Psoas muscle (tissue), 7 donors: ENCODE measurements at regions not wholly inside any gene's neighbourhood (a gene's known extent, or its start where the extent isn't known, plus 50 kb on each side); places are given as distances from the start of the nearest gene placed in this dataset.

ENCODE experiments used
- ATAC-seq, 4 donors: fragments of 200-7000 bp; cut with Tn5 transposase; one replicate each; pipeline ENCODE4 v1.9.1; 2020; ENCODE audit warnings: moderate library complexity in 3 of 4, mild to moderate bottlenecking in 2 of 4
- DNase-seq, 2 donors: peaks; one replicate each; pipeline ENCODE4 v3.0.0-alpha.2; 2020
- H3K27ac ChIP-seq: fragments of 200-600 bp; one replicate; pipeline ENCODE4 v1.8.0; 2022
- H3K27me3 ChIP-seq, 3 donors: fragments of 200-600 bp in 1 of 3; one replicate each; pipeline versions ENCODE4 v1.6.1 to v1.8.0; 2013 to 2022; ENCODE audit warnings: low read length in 2 of 3, mild to moderate bottlenecking in 2 of 3, moderate library complexity in 1 of 3; ENCODE audit not compliant: insufficient read depth in 3 of 3
- H3K36me3 ChIP-seq, 2 donors: fragments of 200-600 bp in 1 of 2; one replicate each; pipeline versions ENCODE4 v1.6.1 to v1.8.0; 2013 to 2022; ENCODE audit warnings: low read depth in 1 of 2, mild to moderate bottlenecking in 1 of 2, moderate library complexity in 1 of 2; ENCODE audit not compliant: insufficient read depth in 1 of 2
- H3K4me1 ChIP-seq: fragments of 200-600 bp; one replicate; pipeline ENCODE4 v1.8.0; 2022
- H3K4me3 ChIP-seq: fragments of 200-600 bp; one replicate; pipeline ENCODE4 v1.8.0; 2022; ENCODE audit warnings: mild to moderate bottlenecking
- H3K9me3 ChIP-seq: fragments of 200-600 bp; one replicate; pipeline ENCODE4 v1.8.0; 2022
- WGBS, 3 donors: extraction: QIAGEN DNeasy Blood & Tissue Kit; methylation state at CpG; one replicate each; pipeline versions ENCODE4 v1.1.6 to v1.1.7; 2013; 5-methylcytosine and 5-hydroxymethylcytosine counted together
- intact Hi-C, 2 donors: fragments of 100-400 bp; cut with DNase I; formaldehyde crosslinking; loops; one replicate each; pipeline versions ENCODE4 v1.11.0 to v1.14.2; 2022
- TF ChIP-seq, protein P1 (sequence below): fragments of 200-600 bp; IDR thresholded peaks from one replicate; pipeline ENCODE4 v1.8.0; 2022; ENCODE audit warnings: antibody characterized with exemption
- donor health status: healthy with polysubstance abuse.
- donor health status: DM: no; HTN: no; CAD: no; lungs with moderate emphysema.
- donor health status: Bipolar disorder and iron deficiency.
- donor health status: healthy.
- donor health status: DM: yes; HTN: yes; CAD: no.
- donor health status: DM: no; HTN: no; CAD: no.
- donor health status: DM: yes; HTN: yes; CAD: no.

DNA sequence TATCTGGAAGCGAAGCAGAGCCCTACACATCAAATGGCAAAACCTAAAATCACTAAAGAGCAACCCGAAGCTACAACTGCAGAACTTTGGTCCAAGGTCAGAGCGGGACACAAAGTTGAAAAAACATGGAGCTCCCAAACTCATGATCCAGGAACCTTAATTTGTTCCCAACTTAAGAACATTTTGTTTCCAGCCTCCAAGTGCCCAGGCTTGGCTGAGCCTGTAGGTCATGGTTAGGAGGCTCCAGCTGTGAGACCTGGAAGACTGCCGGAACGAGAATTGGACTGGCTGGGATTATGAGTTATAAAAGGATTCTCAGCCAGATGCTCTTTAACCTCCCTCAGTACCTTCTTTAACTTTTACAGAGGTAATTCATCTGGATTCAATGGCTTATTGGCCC, 349.1 kb upstream of the DDX53 start:
- Histone ChIP-seq H3K36me3 (no peaks in the 10 kb centered on the region), H3K27ac (no peak overlapping the region), H3K4me1 (no peaks in the 10 kb centered on the region), H3K4me3 (no peak overlapping the region), H3K9me3 (no peaks in the 10 kb centered on the region), H3K27me3 (no peaks in the 10 kb centered on the region)
- intact Hi-C loops, result no loop called here
- TF ChIP-seq, protein P1, sequence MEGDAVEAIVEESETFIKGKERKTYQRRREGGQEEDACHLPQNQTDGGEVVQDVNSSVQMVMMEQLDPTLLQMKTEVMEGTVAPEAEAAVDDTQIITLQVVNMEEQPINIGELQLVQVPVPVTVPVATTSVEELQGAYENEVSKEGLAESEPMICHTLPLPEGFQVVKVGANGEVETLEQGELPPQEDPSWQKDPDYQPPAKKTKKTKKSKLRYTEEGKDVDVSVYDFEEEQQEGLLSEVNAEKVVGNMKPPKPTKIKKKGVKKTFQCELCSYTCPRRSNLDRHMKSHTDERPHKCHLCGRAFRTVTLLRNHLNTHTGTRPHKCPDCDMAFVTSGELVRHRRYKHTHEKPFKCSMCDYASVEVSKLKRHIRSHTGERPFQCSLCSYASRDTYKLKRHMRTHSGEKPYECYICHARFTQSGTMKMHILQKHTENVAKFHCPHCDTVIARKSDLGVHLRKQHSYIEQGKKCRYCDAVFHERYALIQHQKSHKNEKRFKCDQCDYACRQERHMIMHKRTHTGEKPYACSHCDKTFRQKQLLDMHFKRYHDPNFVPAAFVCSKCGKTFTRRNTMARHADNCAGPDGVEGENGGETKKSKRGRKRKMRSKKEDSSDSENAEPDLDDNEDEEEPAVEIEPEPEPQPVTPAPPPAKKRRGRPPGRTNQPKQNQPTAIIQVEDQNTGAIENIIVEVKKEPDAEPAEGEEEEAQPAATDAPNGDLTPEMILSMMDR, result no peak
- DNase-seq (peak; percentile 17 to 79), ATAC-seq (peak in 2 of 4 donors; percentile 41 to 67)
- WGBS, 3 donors, result 22 to 44% (median 43%) methylated on average over 5 of the region's 5 CpGs

DNA sequence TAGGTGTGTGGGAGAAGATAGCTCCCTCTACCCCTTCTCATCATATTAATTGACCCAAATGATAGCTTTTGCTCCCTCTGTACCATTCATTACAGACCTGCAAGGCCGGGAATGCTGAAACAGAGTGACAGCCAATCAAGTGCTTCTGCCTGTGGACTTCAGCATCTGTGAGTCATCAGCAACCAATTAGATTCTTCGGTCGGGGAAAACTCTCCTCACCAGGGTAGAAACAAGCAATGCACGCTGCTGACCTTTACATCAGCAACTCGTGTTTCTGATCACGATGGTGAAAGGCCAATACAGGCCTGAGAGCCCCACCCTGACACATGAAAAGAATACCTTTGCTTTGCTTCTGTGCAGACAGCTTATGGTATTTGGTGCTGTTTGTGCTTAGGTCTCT, 347.2 kb upstream of the DDX53 start:
- no peaks in the 10 kb centered on the region for H3K27me3 ChIP-seq
- H3K27ac ChIP-seq, result no peak overlapping the region
- H3K4me1 ChIP-seq, result no peaks in the 10 kb centered on the region
- WGBS, 3 donors, result 19 to 29% (median 27%) methylated on average over 6 of the region's 6 CpGs
- intact Hi-C loops, result no loop called here
- TF ChIP-seq, protein P1, result no peak
- no peaks in the 10 kb centered on the region for H3K36me3 ChIP-seq
- DNase-seq (no peak), ATAC-seq (peak in 2 of 4 donors; percentile 37 to 57)
- H3K9me3 ChIP-seq, result no peaks in the 10 kb centered on the region
- no peak overlapping the region for H3K4me3 ChIP-seq

DNA sequence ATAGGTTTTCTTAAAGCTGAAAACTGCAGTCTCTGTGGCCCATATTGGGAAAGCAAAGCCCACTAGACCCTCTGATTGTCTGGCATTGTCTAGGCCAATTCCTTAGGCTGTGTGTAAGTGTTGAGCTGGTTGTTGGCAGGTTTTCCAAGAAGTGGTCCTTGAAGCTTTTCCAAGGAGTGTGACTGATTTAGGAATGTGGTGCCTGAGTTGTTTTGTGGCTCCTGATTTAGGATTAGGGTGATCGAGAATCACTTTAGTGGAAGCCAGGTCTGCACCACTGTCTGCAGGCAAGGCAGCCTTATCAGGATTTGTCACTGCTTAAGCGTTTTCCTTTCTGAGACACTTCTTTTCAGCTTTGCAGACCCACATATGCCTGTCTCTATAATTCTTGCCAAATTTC, 339.0 kb upstream of the DDX53 start:
- intact Hi-C loops, result no loop called here
- H3K27me3 ChIP-seq, result no peaks in the 10 kb centered on the region
- no peak overlapping the region for H3K27ac ChIP-seq
- 35 to 63% (median 47%) methylated on average over 2 of the region's 2 CpGs for WGBS, 3 donors
- H3K9me3 ChIP-seq, result no peaks in the 10 kb centered on the region
- TF ChIP-seq, protein P1, result no peak
- H3K36me3 ChIP-seq, result no peaks in the 10 kb centered on the region
- H3K4me1 ChIP-seq, result no peaks in the 10 kb centered on the region
- no peak overlapping the region for H3K4me3 ChIP-seq
- DNase-seq (no peak), ATAC-seq (no peak)

DNA sequence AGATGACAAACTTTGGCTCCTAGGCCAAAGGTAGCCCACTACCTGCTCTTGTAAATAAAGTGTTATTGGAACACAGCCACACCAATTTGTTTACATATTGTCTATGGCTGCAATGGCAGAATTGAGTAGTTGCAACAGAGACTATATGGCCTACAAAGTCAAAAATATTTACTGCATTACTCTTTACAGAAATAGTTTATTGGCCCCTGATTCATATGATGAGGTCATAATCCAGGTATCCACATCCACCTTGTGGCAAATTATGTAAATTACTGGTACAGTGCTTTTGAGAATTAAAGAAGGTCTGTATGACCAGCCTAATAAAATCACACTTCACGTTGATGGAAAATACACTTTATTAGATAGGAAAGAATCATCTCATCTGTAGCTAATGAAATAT, 337.0 kb upstream of the DDX53 start:
- Histone ChIP-seq H3K4me3 (no peak overlapping the region), H3K27ac (no peak overlapping the region), H3K27me3 (no peaks in the 10 kb centered on the region), H3K4me1 (no peaks in the 10 kb centered on the region), H3K36me3 (no peaks in the 10 kb centered on the region), H3K9me3 (no peaks in the 10 kb centered on the region)
- no peak for DNase-seq
- ATAC-seq, result no peak
- 72 to 96% (median 86%) methylated on average over 1 of the region's 1 CpG for WGBS, 3 donors
- TF ChIP-seq, protein P1, result no peak
- intact Hi-C loops, result no loop called here

DNA sequence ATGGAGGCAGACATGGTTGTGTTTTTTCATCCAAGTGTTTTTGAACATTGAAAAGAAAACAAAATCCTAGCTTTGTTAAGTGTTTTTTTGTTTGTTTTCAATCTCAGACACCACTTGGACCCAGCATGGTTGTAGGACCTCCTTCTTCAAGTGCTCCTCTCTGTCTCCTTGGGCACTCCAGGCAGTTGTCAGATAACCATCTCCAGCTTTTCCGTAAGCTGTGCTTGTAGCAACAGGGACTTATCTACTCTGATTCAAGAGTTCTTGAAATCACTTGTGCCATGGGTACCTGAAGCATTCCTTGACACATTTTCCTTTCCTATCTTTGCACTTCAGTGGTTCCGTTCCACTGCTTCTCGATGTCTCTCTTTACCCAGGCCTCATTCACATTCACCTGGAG, 334.9 kb upstream of the DDX53 start:
- intact Hi-C loops, result no loop called here
- 89 to 96% (median 93%) methylated on average over 3 of the region's 3 CpGs for WGBS, 3 donors
- Histone ChIP-seq H3K4me3 (no peak overlapping the region), H3K27me3 (no peaks in the 10 kb centered on the region), H3K36me3 (no peaks in the 10 kb centered on the region), H3K9me3 (no peaks in the 10 kb centered on the region), H3K27ac (no peak overlapping the region), H3K4me1 (no peaks in the 10 kb centered on the region)
- TF ChIP-seq, protein P1, result no peak
- ATAC-seq (no peak), DNase-seq (no peak)
